NCI-H774 (cell line): ENCODE measurements at regions not wholly inside any gene's neighbourhood (a gene's known extent, or its start where the extent isn't known, plus 50 kb on each side); places are given as distances from the start of the nearest gene placed in this dataset.
A peak's percentile ranks its signal among the peaks of the same experiment; 100 is the strongest.

Experiments used
- DNase-seq: peaks from one replicate; lab custom pipeline; 2025; lab: John Stamatoyannopoulos, UW

DNA sequence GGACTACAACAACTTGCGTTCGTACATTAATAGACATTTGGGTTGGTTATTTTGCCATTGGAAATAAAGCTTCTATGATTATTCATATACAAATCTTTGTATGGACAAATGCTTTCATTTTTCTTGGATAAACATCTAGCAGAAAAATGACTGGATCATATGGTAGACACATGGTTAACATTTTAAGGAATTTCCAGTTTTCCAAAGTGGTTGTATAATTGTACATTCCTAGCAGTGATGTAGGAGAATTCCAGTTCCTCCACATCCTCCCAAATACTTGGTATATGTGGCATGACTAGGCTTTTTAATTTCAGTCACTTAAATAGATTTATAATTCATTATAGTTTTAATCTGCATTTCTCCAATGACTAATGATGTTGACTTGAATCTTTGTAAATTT lies 246.2 kb upstream of the NCAM1 start:
- DNase-seq: no peak

DNA sequence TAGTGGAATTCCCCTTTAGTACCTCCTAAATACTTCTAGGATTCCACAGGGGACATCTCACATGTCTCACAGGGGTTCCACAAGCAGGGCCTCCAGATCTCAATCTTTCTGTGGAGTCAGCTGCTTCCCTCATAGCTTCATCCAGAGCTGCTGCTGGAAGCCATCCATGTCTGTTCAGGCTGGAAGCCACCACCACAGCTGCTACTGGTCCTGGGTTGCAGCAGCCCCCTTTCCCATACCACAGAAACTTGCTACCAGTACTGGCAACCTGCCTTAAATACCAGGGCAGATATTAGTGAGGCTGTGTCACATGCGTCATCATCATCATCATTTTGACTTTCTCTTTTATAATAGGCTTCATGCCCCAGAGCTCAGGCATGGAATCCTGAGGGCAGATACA lies 242.7 kb upstream of the NCAM1 start:
- DNase-seq: no peak

DNA sequence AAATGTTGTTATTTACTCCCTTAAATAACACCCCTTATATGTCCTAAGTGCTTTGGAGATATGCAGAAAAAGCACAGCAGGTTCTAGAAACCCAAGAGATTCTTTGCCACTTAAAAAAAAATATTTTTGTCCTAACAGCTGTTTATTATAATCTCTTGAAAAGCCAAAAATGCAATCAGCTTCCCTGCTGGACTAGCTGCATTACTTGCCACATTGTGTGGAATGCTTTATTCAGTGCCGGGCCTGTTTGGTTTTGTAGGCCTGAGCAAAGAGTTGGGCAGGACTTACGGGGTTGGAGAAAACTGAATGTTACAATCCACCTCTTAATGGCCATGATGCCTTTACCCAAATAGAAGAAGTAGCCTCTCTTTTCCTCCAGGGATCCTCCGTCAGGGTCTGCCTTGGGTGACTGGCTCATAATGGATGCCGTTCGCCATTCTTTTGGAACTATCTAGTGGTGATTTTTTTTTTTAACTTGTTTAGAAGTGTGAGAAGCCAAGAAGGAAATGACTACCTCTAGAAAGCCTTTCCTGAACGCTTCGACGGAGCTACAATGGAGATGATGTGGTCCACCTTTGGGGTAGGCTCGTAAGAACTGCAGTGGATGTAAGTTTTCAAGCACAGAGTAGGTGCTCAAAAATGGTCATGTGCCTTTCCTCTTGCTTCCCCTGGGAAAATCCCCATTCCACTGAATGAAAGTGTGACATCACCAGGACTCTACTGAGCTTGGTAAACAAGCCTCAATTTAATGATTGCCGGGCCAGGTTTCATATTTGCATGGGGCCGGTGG lies 241.3 kb upstream of the NCAM1 start:
- no peak for DNase-seq

DNA sequence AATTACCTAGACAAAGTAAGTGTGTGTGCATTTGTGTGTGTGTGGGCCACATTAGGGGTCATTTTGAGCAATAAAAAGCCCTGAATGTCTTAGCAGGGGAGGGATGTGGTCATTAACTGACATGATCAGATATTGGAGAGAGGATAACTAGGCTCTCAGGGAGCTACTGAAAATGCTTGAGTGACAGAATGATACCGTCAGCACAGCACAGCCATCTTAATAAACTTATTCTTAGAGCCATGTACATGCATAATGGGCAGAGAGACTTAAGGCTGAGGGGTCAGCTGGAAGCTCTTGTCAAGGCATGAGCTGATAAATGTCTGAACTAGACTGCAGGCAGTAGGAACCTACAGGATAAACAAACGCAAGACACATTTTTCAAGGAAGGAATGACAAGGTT lies 239.1 kb upstream of the NCAM1 start:
- no peak for DNase-seq

DNA sequence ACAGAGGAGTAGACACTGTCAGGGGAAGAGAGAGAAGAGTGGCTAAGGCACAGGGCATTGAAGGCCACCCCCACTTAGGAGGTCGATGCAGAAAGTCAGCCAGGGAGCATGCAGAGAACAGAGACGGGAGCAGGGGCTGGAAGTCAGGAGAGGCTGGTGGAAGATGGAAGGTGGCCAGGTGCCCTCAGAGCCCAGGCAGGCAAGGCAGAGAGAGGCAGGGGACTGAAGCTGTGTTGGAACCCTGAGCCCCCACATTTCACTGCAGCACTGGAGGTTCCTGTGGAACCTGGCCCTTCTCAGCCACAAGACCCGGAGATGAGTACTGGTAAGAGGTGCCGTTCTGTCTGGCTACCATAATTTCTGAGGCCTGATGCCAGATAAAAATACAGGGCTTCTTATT lies 238.3 kb upstream of the NCAM1 start:
- DNase-seq: no peak

DNA sequence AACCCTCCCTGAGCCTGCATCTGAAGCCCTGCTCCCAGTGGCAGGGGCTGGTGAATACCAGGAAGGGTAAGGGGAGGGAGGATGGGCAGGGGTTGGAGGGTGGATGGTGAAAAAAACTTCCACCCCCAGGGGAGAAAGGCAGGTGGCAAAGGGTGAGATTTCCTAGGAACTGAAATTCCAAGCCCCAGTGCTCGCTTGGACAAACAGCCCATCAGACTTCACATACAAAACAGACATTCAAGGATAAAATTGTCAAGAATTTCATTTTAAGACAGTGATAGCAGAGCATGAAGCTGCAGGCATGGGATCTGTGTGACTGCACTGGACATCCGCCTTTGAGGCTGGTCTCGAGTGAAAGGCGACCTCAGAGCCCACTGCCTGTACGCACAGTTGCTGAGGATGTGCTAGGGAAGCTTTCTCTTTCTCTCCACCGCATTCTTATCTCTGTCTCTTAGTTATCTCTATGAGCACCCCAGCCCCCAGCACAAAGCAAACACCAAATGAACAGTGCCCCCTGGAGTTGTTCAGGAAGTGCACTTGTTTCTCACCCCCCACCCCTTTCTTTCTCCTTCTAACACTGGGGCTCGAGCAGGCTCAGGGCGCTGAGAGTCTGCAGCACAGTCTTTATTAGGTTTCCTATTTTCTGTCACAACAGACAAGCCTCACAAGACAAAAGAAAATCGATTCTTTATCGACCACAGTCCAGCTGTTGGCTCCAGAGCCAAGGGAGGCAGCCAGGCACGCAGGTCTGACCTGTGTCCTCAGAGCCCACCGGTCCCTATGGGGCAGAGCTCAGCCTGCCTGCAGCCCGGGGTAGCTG lies 237.3 kb upstream of the NCAM1 start:
- DNase-seq: no peak

DNA sequence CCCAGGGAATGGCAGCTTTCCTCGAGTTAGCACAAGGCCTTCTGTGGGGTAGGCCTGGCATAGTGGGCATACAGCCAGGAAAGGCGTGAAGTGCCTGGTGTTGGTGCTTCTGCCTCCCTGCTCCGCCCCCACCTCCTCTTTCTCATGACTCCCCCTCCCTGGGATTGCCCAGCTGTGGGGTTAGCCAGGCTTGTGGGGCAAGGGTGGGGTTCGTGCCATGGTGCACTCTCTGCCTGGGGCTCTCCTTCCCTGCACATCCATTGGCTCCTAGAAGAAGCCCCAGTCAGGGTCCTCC lies 236.8 kb upstream of the NCAM1 start:
- DNase-seq: no peak

DNA sequence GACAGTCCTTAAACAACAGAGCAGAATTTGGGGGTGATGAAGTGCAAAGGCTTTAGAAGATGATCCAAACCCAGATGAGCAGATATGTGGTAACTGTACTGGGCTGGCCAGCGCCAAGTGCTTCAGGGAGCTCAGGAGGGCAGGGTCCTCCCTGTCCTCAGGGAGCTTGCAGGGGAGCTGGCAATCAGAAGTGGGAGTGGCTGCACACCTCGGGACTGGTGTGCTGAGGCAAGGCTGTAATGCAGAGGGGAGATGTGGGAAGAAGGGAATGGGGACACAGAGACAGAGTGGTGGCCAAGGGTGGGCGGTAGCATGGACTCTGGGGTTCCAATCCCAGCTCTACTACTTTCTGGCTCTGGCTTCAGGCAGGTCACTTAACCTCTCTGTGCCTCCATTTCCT lies 235.6 kb upstream of the NCAM1 start:
- DNase-seq: no peak

DNA sequence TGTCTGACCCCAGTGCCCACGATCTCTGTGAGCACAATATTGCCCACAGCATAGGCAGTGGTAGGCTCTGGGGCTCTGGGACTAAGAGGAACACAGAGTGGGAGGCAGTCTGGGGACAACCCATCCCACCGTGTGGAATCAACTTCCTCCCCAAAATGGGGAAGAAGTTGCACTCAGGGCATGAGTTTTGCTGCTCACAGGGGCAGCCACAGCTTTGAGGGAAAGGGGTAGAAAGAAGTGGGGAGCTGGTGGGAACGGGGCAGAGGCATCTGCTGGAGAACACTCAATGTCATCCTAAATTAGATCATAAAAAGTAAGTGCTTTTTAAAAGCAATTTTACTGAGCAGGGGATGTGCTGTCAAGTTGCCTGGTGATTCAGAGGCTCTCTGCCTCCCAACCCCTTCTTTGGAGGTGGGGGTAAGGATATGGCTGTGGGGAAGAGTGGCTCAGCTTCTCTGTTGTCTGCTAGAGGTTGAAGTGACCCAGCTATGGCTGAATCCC lies 233.8 kb upstream of the NCAM1 start:
- DNase-seq: no peak

DNA sequence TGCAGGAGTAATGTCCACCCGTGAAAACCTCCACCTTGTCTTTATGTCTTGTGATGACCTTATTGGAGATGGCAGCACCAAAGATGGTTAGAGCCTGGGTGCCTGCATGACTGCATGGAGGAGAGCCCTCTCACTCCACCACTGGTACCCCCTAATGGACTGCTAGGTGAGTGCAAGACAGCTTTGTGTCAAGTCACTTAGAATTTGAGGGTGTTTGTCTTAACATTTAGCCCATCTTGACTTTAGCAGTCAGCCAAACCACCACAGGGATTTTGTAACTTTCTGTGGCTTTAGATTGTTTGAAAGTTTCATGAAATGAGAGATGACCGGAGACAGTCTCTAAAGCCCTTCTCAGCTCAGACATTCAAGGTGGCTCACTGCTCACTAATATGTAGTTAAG lies 232.9 kb upstream of the NCAM1 start:
- no peak for DNase-seq

DNA sequence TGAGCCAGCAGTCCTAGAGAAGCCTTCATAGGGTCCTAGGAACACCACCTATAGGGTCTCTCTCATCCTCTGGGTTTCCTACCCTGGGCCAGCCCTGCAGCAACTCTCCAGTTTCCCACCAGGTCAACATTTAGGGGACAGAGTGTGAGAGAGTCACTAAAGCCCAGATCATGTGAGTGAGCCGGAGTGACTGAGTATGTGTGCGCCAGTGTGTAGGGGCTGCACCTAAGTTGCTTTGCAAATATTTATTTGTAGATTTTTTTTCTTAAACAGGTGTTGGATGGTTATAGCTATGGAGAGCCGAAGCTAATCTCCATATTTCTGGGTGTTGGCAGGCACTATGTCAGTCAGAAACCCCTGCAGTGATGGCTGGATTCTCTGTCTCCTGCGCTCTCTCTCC lies 232.5 kb upstream of the NCAM1 start:
- DNase-seq: no peak

DNA sequence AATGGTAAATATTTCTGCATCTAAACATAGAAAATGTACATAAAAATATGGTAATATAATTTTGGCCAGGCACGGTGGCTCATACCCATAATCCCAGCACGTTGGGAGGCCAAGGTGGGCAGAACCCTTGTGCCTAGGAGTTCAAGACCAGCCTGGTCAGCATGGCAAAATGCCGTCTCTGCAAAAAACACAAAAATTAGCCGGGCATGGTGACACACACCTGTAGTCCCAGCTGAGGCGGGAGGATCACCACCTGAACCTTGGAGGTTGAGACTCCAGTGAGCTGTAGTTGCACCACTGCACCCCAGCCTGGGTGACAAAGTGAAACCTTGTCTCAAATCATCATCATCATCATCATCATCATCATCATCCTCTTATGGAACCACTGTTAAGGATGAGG lies 230.6 kb upstream of the NCAM1 start:
- DNase-seq: no peak

DNA sequence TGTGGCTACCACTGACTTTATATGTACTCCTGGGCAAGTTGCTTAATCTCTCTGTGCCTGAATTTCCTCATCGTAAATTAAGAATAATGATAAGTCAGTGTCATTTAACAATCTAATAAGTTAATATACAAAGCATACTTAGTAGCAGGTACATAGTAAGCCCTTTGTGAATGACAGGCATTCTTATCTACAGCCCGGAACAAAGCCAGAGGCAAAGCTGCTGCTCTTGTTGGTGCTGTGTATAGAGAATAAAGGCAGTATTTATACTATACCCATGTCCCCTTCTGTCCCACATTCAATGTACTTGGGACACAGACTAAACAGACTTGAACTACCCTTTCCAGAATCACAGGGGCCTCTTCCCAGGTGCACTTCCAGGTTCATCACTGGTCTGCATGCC lies 229.7 kb upstream of the NCAM1 start:
- DNase-seq: no peak

DNA sequence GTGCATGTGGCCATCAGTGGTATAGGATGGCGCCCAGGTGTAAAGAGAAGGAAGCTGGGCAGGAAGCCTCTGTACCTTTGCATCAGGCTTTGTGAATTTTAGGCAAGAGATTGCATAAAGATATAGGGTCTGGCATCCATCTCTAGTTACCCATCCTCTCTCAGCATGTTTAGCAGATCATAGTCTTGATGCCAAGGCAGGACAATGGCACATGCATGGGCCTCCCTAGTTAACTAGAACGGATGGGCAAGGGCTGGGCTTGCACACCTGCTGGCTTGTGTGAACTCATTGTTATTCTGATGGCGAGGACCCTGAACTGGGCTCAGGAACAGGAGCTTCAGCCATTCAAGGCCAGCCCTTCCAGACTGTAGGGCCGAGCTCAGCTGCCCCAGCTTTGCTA lies 229.2 kb upstream of the NCAM1 start:
- DNase-seq: no peak

DNA sequence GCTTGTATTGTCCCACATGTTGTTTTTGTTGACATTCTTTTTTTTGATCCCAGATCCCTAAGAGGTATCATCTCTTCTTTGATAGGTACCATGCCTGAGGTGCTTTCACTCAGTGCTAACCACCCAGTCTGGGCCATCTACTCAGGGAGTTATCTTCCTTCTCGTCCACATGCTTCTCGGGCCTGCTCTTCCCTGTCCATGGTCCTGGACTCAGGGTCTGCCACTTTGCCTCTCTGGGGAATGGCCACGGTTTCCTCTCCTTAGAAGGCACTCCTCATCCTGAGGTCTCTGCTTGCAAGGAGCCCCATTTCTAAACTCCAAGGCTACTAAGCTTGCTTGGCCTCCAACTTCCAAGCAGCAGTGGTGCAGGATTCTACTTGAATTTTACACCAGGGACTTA lies 227.0 kb upstream of the NCAM1 start:
- no peak for DNase-seq

DNA sequence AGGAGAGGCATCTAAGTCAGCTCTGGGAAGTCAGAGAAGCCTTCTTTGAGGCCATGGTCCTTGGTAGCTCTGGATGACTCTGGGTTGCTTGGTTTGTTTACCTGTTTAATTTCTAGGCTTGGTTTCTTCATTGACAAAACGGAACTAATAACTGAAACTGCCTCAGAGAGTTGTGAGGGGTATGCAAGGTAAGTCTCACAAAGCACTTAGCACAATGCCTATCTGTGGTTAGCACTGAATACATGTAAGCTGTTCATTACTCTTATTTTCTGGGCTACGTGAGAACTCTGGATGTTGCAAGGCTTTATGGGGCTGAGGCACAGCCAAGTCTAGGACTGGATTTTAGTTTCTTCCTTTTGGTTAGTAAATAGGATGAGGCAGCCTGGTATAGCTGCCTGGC lies 225.8 kb upstream of the NCAM1 start:
- DNase-seq: no peak

DNA sequence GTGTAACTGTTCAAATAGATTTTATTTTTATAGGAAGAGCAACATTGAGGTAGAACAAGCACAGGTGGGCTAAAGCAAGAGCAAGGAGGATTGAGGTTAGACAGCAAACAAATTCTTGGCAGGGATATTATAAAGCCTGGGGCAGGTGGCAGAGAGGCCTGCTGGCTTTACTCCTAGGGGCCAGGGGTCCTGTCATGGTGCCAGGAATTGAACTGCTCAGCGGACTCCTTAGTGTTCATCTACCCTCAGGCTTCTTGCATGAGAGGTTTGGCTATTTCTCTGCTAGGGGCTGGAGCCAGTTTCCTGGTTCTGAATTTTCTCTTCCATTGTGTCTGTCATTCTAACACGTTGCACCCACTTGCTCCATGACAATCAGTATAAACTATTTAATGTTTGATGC lies 217.2 kb upstream of the NCAM1 start:
- peak; percentile 20 for DNase-seq

DNA sequence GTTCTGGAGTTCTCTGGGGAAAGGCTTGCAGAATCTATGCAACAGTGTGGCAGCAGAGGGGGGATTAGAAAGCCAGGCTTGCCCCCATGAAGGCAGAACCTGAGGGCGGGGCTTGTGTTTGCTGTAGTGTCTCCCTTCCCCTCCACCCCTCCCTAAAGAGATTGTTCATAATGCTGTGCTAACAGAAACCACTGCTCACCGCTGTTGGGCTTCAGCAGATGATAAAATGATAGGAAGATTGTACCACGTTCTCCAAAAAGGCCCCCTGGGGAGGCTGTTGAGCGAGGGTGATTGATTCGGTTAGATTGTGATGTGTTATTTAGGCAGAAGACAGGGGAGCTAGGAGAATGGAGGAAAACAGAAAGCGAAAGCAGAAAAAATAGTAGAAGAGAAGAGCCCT lies 215.2 kb upstream of the NCAM1 start:
- no peak for DNase-seq

DNA sequence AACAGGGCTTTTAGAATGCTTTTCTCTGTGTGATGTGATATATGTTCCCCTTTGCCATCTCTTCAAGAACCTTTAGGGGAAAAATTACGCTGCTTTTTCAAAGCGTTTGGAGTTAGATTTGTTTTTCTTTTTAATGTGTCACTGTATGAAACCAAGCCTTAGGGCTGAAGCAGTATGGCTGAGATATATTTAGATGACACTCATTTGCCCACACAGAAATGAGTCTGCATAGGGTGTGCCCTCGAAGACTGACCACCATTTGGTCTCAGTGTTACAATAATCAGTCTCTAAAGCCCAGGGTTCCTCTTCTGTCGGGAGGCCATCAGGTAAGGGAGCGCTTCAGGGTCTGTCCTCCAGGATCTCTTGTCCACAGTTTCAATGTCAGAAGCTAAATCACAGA lies 213.0 kb upstream of the NCAM1 start:
- DNase-seq: no peak

DNA sequence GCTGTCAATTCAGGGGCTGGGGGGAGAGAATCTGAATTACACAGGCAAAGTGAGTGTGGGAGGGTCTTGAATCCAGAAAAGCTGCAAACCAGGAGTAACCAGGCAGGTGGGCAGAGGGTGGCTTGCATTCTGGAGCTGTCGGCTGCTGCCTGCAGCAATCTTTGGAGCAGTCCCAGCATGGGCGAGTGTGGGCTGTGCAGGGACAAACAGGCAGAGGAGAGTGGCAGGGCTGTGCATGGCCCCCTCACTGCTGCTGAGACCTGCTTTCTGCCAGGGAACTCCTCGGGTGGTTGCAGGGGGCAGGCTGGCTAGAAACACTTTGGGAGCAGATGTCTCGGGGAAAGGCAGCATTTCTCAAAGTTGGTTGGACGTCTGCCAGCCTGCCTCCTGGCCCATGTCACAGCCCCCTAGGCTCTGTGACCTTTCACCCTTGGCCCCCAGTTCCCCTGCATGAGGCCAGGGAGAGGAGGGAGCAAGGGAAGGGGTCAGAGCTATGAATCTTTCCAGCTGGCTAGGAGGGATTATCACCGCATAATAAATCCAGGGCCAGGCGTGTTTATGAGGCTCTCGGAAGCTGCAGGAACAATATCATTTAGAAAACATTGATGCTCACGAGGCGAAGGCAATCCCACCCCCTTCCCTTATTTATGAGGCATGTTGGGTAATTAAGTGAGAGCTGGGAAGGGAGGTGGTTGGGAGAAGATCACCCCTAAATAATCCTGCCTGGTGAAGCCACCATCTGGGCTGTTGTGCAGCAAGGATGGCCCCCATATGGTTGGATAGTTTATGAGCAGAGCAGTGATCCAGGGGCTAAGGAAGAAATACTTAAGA lies 212.3 kb upstream of the NCAM1 start:
- DNase-seq: no peak

DNA sequence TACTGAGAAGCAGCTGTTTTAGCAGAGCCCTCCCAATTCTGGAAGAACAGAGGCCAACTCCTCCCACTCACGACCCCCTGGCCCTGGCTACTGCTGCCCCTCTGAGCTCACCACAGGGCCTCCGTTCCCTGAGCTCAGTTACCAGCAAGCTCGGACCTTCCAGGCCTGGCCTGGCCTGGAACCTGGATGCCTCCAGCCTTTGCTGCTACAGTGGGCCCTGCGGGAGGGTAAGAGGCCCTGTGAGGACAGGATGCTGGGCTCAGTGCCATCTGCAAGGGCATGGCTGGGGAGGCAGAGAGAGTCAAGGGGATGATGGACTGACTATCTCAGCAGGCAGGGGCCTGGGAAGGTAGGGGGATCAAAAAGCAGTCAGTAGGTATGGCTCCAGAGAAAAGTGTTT lies 209.9 kb upstream of the NCAM1 start:
- DNase-seq: no peak

DNA sequence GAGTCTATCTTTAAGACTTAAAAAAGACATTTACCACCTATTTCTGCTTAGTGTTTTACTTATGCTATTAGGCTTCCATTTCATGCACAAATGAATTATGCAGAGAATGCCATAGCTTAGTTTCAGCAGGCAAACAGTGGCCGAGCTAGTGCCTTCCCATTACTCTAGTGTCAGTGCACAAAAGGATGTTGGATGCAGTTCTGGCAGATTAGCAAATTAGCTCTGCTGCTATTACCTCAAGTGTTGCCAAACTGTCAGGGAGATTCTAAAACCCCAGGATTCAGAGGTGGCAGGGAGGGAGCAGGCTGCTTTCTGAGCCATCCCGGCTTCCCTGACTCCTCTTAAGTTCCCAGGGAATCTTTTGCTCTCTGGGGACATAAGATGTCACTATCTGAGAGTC lies 209.4 kb upstream of the NCAM1 start:
- DNase-seq: no peak

DNA sequence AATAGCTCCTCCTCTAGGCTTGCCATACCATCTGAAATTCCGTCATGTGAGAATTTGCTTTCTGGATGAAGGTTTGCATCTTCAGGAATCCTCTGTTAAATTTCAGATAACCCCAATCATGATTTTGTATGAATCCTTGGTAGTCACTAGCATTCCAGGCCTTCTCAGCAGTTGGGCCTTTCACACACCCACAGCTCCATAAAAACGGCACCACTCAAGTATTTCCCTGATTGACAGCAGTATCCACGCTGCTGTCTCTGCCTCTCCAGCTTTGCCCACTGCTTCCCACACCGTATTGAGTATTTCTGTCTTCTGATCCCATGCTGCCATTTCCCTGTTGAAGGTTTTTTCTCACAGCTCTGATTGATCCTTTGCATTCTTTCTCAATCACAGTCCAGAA lies 208.7 kb upstream of the NCAM1 start:
- DNase-seq: no peak
